Mesenteric fat pad (tissue), 1 donor: ENCODE measurements at regions not wholly inside any gene's neighbourhood (a gene's known extent, or its start where the extent isn't known, plus 50 kb on each side); places are given as distances from the start of the nearest gene placed in this dataset.

Source experiments
- DNase-seq: peaks from one replicate; pipeline ENCODE4 v3.0.0-alpha.2; 2020; ENCODE audit warnings: low spot score
- donor health status: DM: yes; HTN: yes; CAD: no.

GRCh38 chr4:3705236-3705987 is 60.8 kb upstream of the ADRA2C start:
- no peak for DNase-seq

GRCh38 chr4:3704669-3705068 is 61.5 kb upstream of the ADRA2C start:
- DNase-seq: no peak

- DNase-seq: no peak
These were observed 62.3 kb upstream of the ADRA2C start for GRCh38 chr4:3703677-3704521.

GRCh38 chr4:3703343-3703676 is 62.9 kb upstream of the ADRA2C start:
- no peak for DNase-seq

GRCh38 chr4:3702561-3703221 is 63.5 kb upstream of the ADRA2C start:
- DNase-seq: no peak

- no peak for DNase-seq
These were observed 64.2 kb upstream of the ADRA2C start for GRCh38 chr4:3701736-3702560.

- DNase-seq: no peak
These were observed 64.9 kb upstream of the ADRA2C start for GRCh38 chr4:3701271-3701734.

- DNase-seq: no peak
These were observed 65.4 kb upstream of the ADRA2C start for GRCh38 chr4:3700736-3701135.

- no peak for DNase-seq
These were observed 66.0 kb upstream of the ADRA2C start for GRCh38 chr4:3700223-3700622.

- no peak for DNase-seq
These were observed 66.5 kb upstream of the ADRA2C start for GRCh38 chr4:3699678-3700077.

- DNase-seq: no peak
These were observed 66.9 kb upstream of the ADRA2C start for GRCh38 chr4:3699261-3699660.

- DNase-seq: no peak
These were observed 69.2 kb upstream of the ADRA2C start for GRCh38 chr4:3697033-3697432.

GRCh38 chr4:3690551-3691152 is 75.5 kb upstream of the ADRA2C start:
- no peak for DNase-seq

- DNase-seq: no peak
These were observed 76.3 kb upstream of the ADRA2C start for GRCh38 chr4:3689576-3690550.

- DNase-seq: no peak
These were observed 77.2 kb upstream of the ADRA2C start for GRCh38 chr4:3689006-3689405.

GRCh38 chr4:3688018-3688998 is 77.9 kb upstream of the ADRA2C start:
- no peak for DNase-seq

GRCh38 chr4:3687538-3687937 is 78.6 kb upstream of the ADRA2C start:
- no peak for DNase-seq

GRCh38 chr4:3686753-3687152 is 79.4 kb upstream of the ADRA2C start:
- DNase-seq: no peak
